GM10248 (cell line): ENCODE measurements at regions not wholly inside any gene's neighbourhood (a gene's known extent, or its start where the extent isn't known, plus 50 kb on each side); places are given as distances from the start of the nearest gene placed in this dataset.

Source experiments
- CTCF ChIA-PET: fragments of 300-600 bp; sonication (Branson Sonifier 250); formaldehyde crosslinking; extraction: SDS; loops from one replicate; lab custom pipeline; 2021; ENCODE audit warnings: antibody characterized with exemption; lab: Yijun Ruan, JAX
- POLR2A ChIA-PET: fragments of 350-650 bp; sonication (Branson Sonifier 250); formaldehyde crosslinking; extraction: SDS; loops from one replicate; lab custom pipeline; 2020; ENCODE audit warnings: antibody characterized with exemption; lab: Yijun Ruan, JAX
- DNase-seq: peaks from one replicate; pipeline ENCODE4 v3.0.0; 2012; ENCODE audit errors: extremely low spot score
- CTCF ChIP-seq: IDR thresholded peaks from 2 replicates; pipeline ENCODE4 v1.5.1; 2012; ENCODE audit warnings: mild to moderate bottlenecking, low read depth; ENCODE audit errors: extremely low read depth, missing control alignments, control extremely low read depth

DNA sequence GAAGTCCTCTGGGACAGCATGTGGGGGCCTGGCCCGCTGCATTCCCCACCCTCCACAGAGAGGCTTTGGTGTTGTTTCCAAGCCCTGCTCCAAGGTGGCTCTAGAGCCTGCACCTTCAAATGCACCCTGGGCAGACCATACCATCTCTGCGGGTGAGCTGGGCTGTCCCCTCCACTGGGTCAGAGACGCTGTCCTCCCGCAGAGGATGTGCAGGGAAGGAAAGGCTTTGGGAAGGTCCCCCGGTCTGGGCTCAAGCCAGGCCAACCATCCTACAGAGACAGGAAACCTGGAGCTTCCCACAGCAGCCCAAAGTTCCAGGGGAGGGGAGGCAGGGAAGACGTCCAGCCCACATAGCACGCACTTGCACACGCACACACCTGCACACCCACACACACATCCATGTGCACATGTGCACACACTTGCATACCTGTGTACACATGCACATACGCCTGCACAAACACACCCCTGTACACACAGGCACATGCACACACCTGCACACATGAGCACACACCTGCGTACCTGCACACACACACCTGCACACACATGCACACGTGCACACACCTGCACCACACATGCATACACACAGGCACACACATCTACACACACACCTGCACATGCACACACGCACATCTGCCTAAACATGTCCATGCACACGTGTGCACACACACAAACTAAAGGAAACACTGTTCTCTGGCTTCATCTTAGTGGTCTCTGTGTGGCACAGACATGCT is 155.4 kb downstream of the ERMARD start:
- CTCF ChIA-PET = interaction anchor here (1.5 kb wide), 1 partner anchor 25 kb away, joined by 3 read pairs; no protein-coding TSS in a partner anchor
- POLR2A ChIA-PET = no interaction called here
- DNase-seq = no peak
- no peak for TF ChIP-seq CTCF

- no peak for TF ChIP-seq CTCF
- ChIA-PET CTCF (interaction anchor here (1.5 kb wide), 1 partner anchor 24 kb away, joined by 3 read pairs; no protein-coding TSS in a partner anchor), POLR2A (no interaction called here)
- no peak for DNase-seq
These were observed 154.7 kb downstream of the ERMARD start for GRCh38 chr6:169906004-169906687.

- no peak for TF ChIP-seq CTCF
- no peak for DNase-seq
- ChIA-PET POLR2A (no interaction called here), CTCF (interaction anchor here (1.5 kb wide), 1 partner anchor 23 kb away, joined by 3 read pairs; no protein-coding TSS in a partner anchor)
These were observed 153.8 kb downstream of the ERMARD start for GRCh38 chr6:169905041-169905807.

GRCh38 chr6:169904051-169904922 is 152.9 kb downstream of the ERMARD start:
- DNase-seq = no peak
- POLR2A ChIA-PET = no interaction called here
- no peak for TF ChIP-seq CTCF
- CTCF ChIA-PET = no interaction called here

GRCh38 chr6:169903122-169903521 is 151.7 kb downstream of the ERMARD start:
- ChIA-PET CTCF (no interaction called here), POLR2A (no interaction called here)
- no peak for DNase-seq
- TF ChIP-seq CTCF = no peak
